ENCODE measurements at regions not wholly inside any gene's neighbourhood (a gene's known extent, or its start where the extent isn't known, plus 50 kb on each side); places are given as distances from the start of the nearest gene placed in this dataset.

- TF ChIP-seq PRDM10 (tag by site-specific recombination; IDR thresholded peaks at IDR 0.05) = no peak
- no peak for TF ChIP-seq REST (tag by site-specific recombination; IDR thresholded peaks at IDR 0.05)
- TF ChIP-seq ZNF404 (tag by site-specific recombination; IDR thresholded peaks at IDR 0.05) = no peak
- no peak for TF ChIP-seq ZBTB48 (tag by site-specific recombination; IDR thresholded peaks at IDR 0.05)
- no peak for TF ChIP-seq ZNF639 (tag by site-specific recombination; IDR thresholded peaks at IDR 0.05)
Measured at GRCh38 chr12:78470354-78471195, 394.0 kb upstream of the SYT1 start (continued).

DNA sequence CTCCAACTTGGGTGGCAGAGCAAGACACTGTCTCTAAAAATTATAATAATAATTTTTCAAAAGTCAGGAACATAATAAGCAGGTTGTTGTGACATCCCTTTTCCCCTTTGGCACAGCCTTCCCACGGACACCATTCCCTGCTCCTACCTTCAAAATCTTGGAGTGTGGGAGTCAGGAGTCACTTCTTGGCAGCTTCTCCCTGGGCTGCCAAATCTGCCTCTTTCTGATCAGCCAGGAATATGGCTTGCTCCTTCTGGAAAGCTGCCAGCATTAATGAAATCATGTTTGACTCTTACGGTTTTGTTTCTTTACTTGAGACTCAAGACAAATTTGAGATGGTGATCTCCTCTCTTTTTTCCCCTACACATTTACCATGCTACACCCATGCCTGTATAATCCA is 391.4 kb upstream of the SYT1 start:
- ChIA-PET CTCF (no interaction called here), POLR2A (no interaction called here)
- Histone ChIP-seq H3K4me1 (ENCODE audit: control insufficient read depth, insufficient read depth, low read length) (no peaks in the 10 kb centered on the region), H3K27ac (ENCODE audit: extremely low read depth, low read depth, low read length) (no peak overlapping the region), H3K36me3 (ENCODE audit: control insufficient read depth in 2 of 2, insufficient read depth in 1 of 2, low read length in 2 of 2) (no peaks in the 10 kb centered on the region), H3K9me3 (ENCODE audit: control insufficient read depth, insufficient read depth, low read depth, low read length) (no peaks in the 10 kb centered on the region), H3K4me3 (ENCODE audit: low read depth, low read length) (no peak overlapping the region)
- TF ChIP-seq HIC1 (tag by site-specific recombination; IDR thresholded peaks at IDR 0.05) (no peak), ZNF488 (tag by site-specific recombination; IDR thresholded peaks at IDR 0.05) (no peak), ZNF791 (tag by site-specific recombination; IDR thresholded peaks at IDR 0.05) (no peak), SALL2 (tag by site-specific recombination; IDR thresholded peaks at IDR 0.05; ENCODE audit: borderline replicate concordance) (no peak), EGR2 (tag by site-specific recombination; IDR thresholded peaks at IDR 0.05; ENCODE audit: low read depth) (no peak), HOXD13 (CRISPR knock-in tag; IDR thresholded peaks at IDR 0.05; ENCODE audit: borderline replicate concordance) (no peak)
- TF ChIP-seq, protein P1, sequence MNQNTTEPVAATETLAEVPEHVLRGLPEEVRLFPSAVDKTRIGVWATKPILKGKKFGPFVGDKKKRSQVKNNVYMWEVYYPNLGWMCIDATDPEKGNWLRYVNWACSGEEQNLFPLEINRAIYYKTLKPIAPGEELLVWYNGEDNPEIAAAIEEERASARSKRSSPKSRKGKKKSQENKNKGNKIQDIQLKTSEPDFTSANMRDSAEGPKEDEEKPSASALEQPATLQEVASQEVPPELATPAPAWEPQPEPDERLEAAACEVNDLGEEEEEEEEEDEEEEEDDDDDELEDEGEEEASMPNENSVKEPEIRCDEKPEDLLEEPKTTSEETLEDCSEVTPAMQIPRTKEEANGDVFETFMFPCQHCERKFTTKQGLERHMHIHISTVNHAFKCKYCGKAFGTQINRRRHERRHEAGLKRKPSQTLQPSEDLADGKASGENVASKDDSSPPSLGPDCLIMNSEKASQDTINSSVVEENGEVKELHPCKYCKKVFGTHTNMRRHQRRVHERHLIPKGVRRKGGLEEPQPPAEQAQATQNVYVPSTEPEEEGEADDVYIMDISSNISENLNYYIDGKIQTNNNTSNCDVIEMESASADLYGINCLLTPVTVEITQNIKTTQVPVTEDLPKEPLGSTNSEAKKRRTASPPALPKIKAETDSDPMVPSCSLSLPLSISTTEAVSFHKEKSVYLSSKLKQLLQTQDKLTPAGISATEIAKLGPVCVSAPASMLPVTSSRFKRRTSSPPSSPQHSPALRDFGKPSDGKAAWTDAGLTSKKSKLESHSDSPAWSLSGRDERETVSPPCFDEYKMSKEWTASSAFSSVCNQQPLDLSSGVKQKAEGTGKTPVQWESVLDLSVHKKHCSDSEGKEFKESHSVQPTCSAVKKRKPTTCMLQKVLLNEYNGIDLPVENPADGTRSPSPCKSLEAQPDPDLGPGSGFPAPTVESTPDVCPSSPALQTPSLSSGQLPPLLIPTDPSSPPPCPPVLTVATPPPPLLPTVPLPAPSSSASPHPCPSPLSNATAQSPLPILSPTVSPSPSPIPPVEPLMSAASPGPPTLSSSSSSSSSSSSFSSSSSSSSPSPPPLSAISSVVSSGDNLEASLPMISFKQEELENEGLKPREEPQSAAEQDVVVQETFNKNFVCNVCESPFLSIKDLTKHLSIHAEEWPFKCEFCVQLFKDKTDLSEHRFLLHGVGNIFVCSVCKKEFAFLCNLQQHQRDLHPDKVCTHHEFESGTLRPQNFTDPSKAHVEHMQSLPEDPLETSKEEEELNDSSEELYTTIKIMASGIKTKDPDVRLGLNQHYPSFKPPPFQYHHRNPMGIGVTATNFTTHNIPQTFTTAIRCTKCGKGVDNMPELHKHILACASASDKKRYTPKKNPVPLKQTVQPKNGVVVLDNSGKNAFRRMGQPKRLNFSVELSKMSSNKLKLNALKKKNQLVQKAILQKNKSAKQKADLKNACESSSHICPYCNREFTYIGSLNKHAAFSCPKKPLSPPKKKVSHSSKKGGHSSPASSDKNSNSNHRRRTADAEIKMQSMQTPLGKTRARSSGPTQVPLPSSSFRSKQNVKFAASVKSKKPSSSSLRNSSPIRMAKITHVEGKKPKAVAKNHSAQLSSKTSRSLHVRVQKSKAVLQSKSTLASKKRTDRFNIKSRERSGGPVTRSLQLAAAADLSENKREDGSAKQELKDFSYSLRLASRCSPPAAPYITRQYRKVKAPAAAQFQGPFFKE (tag by site-specific recombination; IDR thresholded peaks at IDR 0.05; ENCODE audit: borderline replicate concordance) = no peak

All from HEK293 (cell line).